GM23338 (cell line): ENCODE measurements at regions not wholly inside any gene's neighbourhood (a gene's known extent, or its start where the extent isn't known, plus 50 kb on each side); places are given as distances from the start of the nearest gene placed in this dataset.

ENCODE experiments used
- CTCF ChIP-seq, 2 experiments: fragments of 200-600 bp in 1 of 2; sonication (generic) in 1 of 2; conservative IDR thresholded peaks; 2 replicates each; pipeline versions ENCODE4 v1.5.1 to v1.6.1; 2016 to 2017; ENCODE audit warnings: antibody characterized with exemption in 2 of 2, low read depth in 2 of 2, mild to moderate bottlenecking in 2 of 2, moderate library complexity in 1 of 2
- EZH2 ChIP-seq: fragments of 200-600 bp; sonication (generic); IDR thresholded peaks from one replicate; pipeline ENCODE4 v1.8.0; 2017; ENCODE audit warnings: antibody characterized with exemption, mild to moderate bottlenecking, low read depth; ENCODE audit not compliant: unreplicated experiment
- POLR2AphosphoS5 ChIP-seq: IDR thresholded peaks from 2 replicates; pipeline ENCODE4 v1.6.1; 2016; ENCODE audit warnings: antibody characterized with exemption, low read depth

- TF ChIP-seq CTCF (conservative IDR thresholded peaks at IDR 0.05; ENCODE audit: low read depth in 2 of 2), result no peak
- TF ChIP-seq EZH2, result no peak
- no peak for TF ChIP-seq POLR2AphosphoS5
These were observed 541.9 kb upstream of the C16orf82 start for GRCh38 chr16:26524846-26525245.
